TTC549 (cell line): ENCODE measurements at regions not wholly inside any gene's neighbourhood (a gene's known extent, or its start where the extent isn't known, plus 50 kb on each side); places are given as distances from the start of the nearest gene placed in this dataset.

Source experiments
- FAIRE-seq: peaks from 2 replicates; lab custom pipeline; 2012; peaks lifted over from hg19 to GRCh38; lab: Jason Lieb, UNC

DNA sequence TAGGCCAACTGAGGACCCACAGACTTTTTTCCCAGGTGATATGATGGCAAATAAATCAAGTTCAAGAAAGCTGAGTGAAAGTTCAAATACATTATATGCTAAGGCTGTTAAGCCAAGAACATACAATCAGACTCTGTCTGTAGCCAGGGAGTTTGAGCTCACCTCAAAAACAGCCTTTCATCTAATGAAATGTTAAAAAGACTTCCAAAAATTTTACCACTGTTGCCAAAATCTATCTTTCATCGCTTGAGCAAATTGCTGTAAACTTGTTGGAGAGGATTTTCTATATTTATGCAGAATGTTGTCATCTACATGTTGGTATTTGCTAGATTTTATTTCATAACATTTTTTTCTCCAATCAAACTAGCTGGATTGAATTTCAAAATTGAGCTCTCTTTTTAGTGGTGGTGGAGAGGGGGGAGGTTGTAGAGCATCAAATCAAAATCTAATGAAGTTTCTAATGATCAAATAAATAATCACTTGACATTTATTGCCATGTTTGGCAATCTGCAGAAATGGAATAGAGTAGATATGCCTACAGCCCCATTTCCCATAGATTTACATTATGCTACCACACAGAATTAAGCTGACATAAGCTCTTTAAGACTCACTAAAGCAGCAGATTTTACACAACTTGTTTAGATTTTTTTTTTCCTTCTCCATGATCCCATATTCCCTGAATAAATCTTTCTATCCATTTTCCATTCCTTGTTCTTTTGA, 828.9 kb upstream of the ZNF608 start:
- no peak for FAIRE-seq

DNA sequence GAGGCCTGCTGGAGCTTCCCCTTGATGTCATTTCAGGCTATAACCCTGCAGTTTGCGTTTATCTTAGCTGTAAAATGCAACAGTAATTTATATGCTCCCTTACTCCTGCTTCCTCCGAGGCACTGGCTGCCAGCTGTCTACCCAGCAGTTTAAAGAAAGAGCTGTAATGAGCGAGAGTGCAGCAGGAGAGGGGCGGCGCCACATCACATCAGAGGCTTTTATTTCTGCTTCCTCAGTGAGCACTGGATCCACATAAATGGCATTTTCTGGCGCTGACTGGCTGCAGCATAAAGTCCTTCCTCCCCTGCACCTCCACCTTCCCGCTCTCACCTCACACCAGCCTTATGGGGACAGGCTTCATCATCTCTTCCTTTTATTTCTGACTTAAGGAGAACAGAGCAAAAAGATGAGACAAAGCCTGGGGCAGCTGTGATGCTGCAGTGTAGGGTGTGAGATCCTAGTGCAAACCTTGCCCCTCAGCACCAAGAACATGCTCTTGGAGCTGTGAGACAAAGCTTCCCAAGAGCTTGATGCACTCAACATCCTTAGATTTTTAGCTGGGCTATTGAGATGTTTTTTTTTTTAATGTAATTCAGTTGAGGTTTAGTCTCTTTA, 829.6 kb upstream of the ZNF608 start:
- FAIRE-seq = no peak

DNA sequence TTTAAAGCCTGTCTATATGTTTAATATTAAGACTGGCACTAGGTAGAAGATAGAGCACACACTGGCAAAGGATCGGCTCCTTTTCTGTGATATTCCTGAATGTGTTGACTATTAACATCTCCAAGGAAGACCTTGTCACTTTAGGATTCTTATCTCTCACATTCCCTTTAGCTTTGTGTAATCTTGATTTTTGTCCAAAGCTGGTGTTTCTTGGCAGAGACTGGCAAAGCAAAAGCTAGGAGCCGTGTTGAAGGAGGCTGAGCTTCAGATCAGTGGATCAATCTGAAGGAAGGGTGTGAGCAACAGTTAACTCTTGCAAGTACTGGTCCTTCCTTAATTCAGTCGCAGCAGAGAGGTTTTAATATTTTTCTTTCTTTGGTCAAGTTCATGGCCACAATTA, 830.4 kb upstream of the ZNF608 start:
- FAIRE-seq = no peak

DNA sequence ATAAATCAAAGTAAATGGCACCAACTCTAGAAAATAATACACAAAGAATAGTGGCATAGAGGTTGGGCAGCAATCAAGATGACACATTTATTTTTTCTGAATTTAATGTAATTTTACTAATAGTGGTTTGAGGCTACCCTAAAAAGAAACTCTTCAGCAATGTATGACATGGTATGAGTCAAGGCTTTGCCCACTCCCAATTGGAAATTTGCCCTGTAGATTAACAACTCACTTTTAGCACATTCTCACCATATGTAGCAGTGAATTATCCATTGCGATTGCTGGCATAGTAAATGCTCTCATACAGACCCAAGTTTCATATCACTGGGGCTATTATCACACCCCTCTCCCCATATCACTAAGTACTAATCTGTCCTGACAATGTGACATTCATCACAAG, 832.1 kb upstream of the ZNF608 start:
- FAIRE-seq = no peak

DNA sequence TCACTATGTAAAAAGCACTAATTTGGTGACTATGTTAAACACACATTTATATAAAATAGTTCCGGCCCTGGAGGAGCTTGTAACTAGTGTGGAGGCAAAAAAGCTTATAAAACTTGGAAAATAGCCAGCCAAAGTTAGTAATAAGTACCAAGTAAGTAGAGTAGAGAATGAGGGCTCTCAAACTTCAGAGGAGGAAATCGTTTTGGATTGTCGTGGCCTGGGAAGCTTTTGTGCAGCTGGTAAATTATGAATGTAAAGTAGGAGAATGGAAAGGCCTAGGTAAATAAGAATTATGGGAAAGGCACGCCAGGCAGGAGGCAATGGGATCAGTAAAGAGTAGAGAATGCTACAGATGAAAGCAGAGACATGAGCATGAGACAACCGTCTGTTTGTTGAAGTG, 832.7 kb upstream of the ZNF608 start:
- no peak for FAIRE-seq

DNA sequence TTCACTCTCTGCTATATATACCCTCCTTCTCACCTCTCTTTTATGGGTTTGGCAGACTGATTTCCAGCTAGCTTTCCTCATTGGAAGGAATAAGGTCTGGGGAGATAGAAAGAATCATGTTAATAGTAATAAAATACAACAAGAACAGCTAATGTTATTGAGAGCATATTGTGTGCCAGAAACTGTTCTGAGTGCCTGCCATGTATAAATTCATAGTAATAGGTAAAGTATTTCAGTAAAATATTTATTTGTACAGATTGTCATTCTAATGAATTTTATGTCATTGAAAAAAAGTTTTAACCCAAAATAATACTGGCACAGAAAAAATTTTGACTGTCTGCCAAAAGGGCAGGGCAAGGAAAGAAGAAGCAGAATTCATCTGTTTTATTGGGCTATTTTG, 834.9 kb upstream of the ZNF608 start:
- FAIRE-seq = no peak

DNA sequence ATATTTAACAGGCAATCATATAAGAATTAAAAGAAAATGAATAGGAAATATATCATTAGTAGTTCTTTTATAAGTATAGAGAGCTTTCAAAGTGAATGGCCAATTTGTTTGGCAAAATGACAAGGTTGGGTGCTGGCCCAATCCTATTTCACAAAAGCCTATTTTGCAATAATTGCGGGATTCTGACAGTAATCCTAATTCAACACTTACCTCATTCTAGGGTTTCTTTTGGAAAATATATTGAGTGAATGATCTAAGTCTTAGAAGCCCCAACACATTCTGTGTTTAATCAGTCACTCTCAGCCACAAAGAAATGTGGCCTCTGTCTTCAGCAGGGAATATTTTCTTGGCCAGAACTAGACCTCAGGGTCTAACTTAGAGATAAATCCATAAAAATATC, 835.9 kb upstream of the ZNF608 start:
- FAIRE-seq = no peak

DNA sequence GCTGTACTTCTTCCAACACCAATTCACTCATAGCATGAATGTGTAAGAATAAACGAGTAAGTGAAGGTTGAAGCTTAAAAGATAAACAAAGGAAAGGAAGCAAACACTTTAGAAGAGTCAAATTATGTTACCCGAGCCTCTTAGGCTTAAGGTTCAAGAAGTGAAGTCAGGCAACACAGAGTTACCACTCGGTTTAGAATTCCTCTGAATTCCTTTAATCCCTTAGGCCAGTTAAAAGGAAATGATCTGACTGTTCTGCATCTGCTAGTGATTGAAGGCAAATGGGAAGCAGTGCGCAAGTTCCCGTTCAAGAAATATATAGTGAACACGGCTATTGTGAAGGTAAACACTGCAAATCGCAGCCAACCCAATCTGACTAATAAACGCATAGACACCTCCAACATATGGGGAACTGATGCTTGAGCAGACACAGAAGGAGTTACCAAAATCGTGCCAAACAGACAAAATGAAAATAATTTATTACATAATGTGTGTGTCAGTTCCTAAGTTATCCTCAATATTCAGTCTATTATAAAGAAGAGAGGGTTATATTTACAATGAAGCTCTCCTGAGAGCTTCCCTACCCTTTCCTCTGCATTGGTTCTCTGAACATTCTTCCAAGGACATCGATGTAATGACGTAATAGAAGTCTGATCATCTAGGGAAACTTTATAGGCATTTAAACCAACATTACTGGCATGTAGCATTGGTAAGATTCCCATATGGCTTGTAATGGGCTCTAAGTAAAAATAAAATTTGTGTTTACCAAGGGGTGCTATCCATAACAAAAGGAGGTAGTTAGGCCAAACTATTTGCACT, 837.1 kb upstream of the ZNF608 start:
- FAIRE-seq = no peak

DNA sequence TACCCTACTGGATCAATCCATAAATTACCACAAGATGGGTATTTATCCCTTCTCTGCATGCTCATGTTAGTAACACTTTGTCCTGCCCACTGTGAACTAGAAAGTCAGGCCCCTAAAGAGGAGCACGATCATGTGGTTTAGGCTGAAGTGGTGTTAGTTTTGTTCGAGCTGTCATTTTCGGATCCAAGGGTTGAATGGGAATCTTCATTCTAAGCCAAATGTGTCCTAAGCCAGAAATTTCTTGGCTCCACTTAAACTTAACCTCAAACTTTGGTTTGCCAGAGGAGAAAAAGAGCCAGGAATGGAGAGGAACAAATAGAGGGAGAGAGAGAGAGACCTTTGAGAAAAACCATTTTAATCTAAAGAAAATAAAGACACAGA, 837.7 kb upstream of the ZNF608 start:
- FAIRE-seq = no peak

DNA sequence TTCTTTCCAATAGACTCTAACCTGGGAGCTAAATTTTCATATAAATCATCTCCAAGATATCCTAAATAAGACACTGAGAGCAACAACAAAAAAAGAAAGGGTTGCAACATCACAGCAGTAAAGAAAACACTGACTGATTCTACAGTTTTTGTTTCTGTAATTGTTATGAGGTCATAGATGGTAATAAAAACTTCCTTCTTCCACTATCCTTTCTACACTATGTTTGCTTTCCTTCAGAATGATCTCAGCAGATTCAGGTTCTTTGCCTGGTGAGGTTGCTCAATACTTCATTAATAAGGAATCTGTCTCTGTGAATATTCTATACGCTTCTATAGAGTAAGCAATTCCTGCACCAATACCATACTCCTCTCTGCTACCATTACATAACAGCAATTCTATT, 835.6 kb upstream of the GRAMD2B start:
- FAIRE-seq = no peak

DNA sequence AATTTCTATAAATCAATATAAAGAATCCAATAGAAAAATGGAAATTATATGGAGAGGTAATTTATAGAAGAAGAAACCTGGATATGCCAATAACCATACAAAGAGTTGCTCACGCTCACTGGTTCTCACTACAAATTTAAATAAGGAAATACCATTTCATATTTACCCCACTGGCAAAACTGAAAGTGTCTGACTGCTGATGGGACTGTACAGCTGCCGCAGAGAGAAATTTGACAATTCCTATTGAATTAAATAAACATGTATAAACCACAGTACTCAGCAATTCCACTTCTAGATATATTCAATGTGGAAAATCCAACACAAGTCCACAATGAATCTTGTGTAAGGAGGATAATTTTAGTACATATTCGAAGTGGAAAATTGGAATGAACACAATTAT, 830.4 kb upstream of the GRAMD2B start:
- FAIRE-seq = no peak

DNA sequence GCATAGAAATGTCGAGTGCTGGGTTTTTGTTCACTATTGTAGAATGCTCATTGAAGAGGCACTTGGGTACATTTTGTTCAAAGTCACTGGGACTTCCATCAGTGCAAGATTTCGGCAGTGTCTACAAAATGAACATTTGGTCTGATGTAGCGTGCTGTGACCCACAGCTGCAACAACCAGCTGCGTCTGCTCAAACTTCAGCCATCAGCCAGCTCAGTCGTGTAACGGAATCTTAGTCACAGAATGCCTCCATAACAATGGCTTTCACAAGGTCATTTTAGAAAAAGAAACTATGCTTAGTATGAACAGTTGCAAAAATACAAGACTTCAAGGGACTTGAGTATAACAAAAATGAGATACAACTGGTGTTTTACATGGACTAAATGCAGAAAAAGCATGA, 828.1 kb upstream of the GRAMD2B start:
- FAIRE-seq = no peak

DNA sequence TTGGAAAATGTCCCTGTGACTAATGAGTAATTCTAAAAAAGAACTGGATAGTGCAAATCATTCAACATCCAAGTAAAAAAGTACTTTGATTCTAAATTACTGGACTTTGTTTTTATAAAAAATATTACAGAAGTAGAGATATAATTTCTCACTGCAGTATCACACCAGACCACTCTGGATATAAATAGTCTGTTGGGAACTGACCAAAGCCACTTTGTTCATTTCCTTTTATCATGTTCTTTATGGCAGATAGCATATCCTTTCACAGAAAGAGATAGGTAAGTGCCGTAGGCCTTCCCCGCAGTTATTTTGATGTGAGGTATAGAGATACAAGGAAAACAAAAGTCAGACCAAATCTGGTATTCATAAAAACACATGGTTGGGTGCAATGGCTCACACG, 827.4 kb upstream of the GRAMD2B start:
- no peak for FAIRE-seq

DNA sequence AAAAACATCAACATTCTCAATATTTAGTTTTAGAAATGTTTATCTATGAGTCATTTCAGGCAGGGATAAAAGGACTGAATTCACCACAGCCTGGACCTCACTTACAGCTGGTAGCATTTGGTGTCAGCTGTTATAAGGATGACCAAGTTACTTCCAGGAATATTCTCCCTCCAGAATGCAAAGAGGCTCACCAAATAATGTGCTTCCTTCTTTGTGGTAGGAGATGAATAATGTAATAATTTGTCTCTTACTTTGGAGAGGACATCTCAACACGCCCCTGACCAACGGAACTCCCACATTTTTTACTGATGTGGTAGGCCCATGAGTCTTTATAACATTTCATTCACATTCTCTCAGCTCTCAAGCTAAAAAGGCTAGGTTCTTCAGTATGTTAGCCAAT, 825.9 kb upstream of the GRAMD2B start:
- no peak for FAIRE-seq

DNA sequence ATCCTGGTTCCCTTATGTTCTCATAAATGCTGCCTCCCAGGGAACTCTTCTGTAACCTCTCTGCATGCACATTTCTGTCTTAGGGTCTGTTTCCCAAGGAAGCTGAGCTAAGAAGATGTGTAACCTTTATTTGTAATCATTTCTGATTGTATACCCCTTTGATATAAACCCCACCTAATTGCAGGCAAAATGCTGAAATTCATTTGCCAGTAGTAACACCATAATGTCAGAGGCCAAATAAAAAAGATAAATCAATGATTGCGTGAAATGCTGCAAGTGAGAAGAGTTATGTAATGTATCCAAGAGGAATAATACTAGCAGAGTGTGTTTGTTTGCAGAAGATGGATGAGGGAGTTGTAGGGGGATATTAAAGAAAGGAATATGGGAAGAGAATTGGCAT, 822.6 kb upstream of the GRAMD2B start:
- no peak for FAIRE-seq

DNA sequence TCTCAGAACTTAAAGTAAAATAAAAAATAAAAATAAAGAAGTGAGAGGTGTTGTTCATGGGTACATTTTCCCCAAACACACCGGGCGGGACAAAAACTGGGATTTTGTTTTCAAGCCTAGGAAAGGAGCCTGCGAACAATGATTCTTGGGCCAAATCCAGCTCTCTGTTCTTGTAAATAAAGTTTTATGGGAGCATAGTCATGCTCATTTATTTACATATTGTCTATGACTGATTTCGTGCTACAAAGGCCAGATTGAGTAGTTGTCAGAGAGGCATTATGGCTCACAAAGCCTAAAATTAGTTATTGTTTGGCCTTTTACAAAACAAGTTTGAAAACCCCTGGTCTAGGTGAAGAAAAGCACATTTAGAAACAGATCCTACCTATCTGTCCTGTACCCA, 821.0 kb upstream of the GRAMD2B start:
- FAIRE-seq = no peak

DNA sequence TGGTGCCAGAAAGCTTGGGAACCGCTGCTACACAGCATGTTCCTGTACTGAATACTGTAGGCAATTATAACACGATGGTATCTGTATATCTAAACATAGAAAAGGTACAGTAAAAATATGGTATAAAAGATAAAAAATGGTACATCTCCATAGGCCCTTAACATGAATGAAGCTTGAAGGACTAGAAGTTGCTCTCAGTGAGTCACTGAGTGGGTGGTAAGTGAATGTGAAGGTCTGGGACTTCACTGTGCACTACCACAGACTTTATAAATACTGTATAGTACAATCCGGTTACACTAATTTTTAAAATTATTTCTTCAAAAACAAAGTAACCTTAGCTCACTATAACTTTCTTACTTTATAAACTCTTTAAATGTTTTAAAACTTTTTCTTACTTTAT, 819.9 kb upstream of the GRAMD2B start:
- FAIRE-seq = no peak

DNA sequence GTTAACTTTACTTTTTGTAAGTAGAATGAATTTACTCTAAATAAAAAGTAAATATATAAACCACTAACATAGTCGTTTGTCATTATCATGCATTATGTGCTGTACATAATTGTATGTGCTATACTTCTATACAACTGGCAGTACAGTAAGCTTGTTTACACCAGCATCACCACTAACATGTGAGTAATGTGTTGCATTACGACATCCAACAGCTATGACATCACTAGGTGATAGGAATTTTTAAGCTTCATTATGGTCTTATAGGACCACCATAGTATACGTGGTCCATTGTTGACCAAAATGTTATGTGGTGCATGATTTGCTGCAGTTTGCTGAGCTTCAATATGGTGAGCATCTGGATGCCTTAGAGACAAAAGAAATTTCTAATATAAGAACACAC, 819.1 kb upstream of the GRAMD2B start:
- FAIRE-seq = no peak

DNA sequence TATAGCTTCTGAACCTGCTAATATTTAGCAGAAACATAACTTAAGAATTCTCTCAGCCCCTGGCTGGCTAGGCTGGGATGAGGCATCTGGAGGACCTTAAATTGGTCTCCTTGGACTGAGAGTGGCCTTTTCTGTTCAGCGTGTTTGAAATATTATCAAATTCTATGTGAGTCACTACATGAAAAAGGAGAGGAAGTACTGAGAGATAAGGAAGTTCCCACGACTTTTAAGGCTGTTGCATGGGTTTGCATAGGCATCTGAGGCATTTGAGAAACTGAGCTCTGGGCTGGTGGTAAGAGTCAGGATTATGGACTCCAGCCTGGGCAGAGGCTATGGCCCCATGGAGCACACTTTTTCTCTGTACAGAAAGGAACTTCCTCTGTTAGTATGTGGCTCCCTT, 816.2 kb upstream of the GRAMD2B start:
- FAIRE-seq = no peak

DNA sequence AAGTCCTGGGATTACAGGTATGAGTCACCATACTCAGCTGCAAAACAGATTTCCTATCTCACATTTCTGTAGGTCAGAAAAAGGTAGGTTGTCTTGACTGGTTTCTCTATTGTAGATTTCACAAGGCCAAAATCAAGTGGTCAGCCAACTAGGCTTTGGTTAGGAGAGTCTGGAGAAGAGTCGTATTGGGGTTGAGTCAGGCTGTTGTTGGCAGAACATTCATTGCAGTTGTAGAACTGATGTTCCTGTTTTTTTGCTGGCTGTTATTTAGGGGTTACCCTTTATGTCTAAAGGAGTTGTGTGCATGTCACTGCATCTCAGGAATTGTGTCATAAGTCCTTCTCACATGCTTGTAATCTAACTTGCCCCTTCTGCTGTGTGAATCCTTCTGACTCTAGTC, 814.2 kb upstream of the GRAMD2B start:
- FAIRE-seq = no peak

DNA sequence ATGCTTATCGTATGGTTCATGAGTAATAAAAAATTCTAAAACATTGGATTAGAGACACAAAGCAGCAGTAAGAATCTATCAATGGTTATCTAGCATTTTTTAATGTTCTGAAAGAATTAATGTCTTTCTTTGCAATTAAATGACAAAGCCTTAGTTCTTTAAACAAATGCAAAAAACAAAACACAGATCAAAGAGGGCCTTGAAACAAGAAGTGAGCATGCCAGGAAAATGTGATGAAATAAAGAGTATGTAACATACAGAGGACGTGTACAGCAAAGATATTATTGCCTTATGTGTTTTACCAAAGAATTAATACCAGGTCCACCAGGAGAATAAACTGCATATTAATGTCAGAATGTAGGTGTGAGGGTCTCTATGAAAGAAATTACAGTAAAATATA, 812.3 kb upstream of the GRAMD2B start:
- no peak for FAIRE-seq

DNA sequence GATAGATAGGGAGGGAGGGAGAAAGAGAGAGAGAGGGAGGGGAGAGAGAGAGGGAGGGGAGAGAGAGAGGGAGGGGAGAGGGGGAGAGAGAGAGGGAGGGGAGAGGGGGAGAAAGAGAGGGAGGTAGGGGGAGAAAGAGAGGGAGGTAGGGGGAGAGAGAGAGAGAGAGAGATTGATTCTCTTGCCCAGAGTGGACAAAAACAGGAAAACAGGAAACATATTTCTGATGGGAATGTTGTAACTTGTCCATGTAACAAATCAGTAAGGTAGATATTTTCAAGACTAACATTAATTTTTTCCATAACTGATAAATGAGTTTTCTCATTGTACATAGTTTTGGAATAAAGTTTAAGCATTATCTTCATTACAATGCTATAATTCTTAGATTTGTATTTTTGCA, 811.7 kb upstream of the GRAMD2B start:
- FAIRE-seq = no peak

DNA sequence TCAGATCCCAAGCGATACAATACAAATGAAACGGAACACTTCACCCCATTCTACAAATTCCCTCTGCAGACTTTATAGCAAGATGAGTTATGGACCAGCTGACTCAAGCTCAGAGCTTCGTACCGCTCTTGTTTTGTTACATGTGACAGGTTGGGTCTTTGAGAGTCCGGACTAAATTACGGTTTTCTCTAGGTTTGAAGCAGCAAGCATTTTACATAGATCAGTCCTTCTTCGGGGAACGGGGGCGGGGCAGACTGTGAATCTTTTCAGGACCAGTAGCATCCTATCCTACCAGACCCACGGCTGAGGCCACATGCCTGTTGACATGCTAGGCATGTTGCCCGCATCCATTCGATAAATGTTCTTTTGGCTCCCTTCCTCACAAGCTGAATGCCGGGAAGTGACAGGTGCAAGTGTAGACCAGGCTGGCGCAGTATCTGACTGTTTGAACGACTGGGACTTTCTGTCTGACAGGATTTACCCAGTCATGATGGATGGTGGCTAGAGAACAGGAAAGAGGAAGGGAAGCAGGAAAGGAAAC, 811.0 kb upstream of the GRAMD2B start:
- FAIRE-seq = no peak
